ENCODE measurements at regions not wholly inside any gene's neighbourhood (a gene's known extent, or its start where the extent isn't known, plus 50 kb on each side); places are given as distances from the start of the nearest gene placed in this dataset.

- FAIRE-seq (no peak), DNase-seq (ENCODE audit: low read depth) (no peak)
- Histone ChIP-seq H3K27me3 (ENCODE audit: control insufficient read depth, insufficient read depth, low read length) (no peaks in the 10 kb centered on the region), H3K36me3 (ENCODE audit: control insufficient read depth, insufficient read depth, low read length) (no peaks in the 10 kb centered on the region), H3K4me3 (ENCODE audit: low read depth, low read length) (no peak overlapping the region)
- TF ChIP-seq CTCF (IDR thresholded peaks at IDR 0.05; ENCODE audit: insufficient read depth, low read length, severe bottlenecking): no peak
Measured at GRCh38 chr22:49466878-49467595, 360.6 kb downstream of the BRD1 start.

- Histone ChIP-seq H3K27me3 (ENCODE audit: control insufficient read depth, insufficient read depth, low read length) (no peaks in the 10 kb centered on the region), H3K36me3 (ENCODE audit: control insufficient read depth, insufficient read depth, low read length) (no peaks in the 10 kb centered on the region), H3K4me3 (ENCODE audit: low read depth, low read length) (no peak overlapping the region)
- DNase-seq (ENCODE audit: low read depth): no peak
- FAIRE-seq: no peak
- TF ChIP-seq CTCF (IDR thresholded peaks at IDR 0.05; ENCODE audit: insufficient read depth, low read length, severe bottlenecking): no peak
Measured at GRCh38 chr22:49464037-49464436, 363.6 kb downstream of the BRD1 start.

GRCh38 chr22:49462795-49463194 is 364.9 kb downstream of the BRD1 start:
- H3K27me3 ChIP-seq (ENCODE audit: control insufficient read depth, insufficient read depth, low read length): no peaks in the 10 kb centered on the region
- FAIRE-seq (no peak), DNase-seq (ENCODE audit: low read depth) (no peak)
- no peak overlapping the region for H3K4me3 ChIP-seq (ENCODE audit: low read depth, low read length)
- H3K36me3 ChIP-seq (ENCODE audit: control insufficient read depth, insufficient read depth, low read length): no peaks in the 10 kb centered on the region
- no peak for TF ChIP-seq CTCF (IDR thresholded peaks at IDR 0.05; ENCODE audit: insufficient read depth, low read length, severe bottlenecking)

GRCh38 chr22:49462291-49462690 is 365.4 kb downstream of the BRD1 start:
- H3K36me3 ChIP-seq (ENCODE audit: control insufficient read depth, insufficient read depth, low read length): no peaks in the 10 kb centered on the region
- no peak for DNase-seq (ENCODE audit: low read depth)
- FAIRE-seq: no peak
- TF ChIP-seq CTCF (IDR thresholded peaks at IDR 0.05; ENCODE audit: insufficient read depth, low read length, severe bottlenecking): no peak
- no peak overlapping the region for H3K4me3 ChIP-seq (ENCODE audit: low read depth, low read length)
- H3K27me3 ChIP-seq (ENCODE audit: control insufficient read depth, insufficient read depth, low read length): no peaks in the 10 kb centered on the region

- FAIRE-seq: no peak
- no peak for DNase-seq (ENCODE audit: low read depth)
- H3K36me3 ChIP-seq (ENCODE audit: control insufficient read depth, insufficient read depth, low read length): no peaks in the 10 kb centered on the region
- H3K27me3 ChIP-seq (ENCODE audit: control insufficient read depth, insufficient read depth, low read length): no peaks in the 10 kb centered on the region
- TF ChIP-seq CTCF (IDR thresholded peaks at IDR 0.05; ENCODE audit: insufficient read depth, low read length, severe bottlenecking): no peak
- no peak overlapping the region for H3K4me3 ChIP-seq (ENCODE audit: low read depth, low read length)
Measured at GRCh38 chr22:49461674-49462073, 366.0 kb downstream of the BRD1 start.

Data from bronchial epithelial cell (primary cell).